ENCODE measurements at regions not wholly inside any gene's neighbourhood (a gene's known extent, or its start where the extent isn't known, plus 50 kb on each side); places are given as distances from the start of the nearest gene placed in this dataset.

DNA sequence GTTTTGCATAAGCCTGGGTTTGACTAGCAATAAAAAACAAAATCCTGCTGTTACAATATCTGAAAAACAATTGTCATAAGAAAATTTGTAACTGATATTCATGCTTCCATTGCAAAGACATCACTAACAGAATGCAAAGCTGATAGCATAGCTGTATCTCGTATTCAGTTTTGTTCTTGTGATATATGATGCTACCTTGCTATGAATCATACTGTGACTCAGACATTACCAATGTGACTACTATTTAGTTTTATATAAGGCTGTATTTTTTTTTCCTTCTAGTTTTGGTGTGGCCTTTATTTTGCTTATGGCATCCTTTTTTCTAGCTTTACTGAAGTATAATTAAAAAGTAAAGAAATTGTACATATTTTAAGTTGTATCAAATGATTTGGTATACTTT, 1381.8 kb downstream of the MRPL39 start:
- TF ChIP-seq POLR2AphosphoS5 (IDR thresholded peaks at IDR 0.05): no peak
- TF ChIP-seq, protein P1, sequence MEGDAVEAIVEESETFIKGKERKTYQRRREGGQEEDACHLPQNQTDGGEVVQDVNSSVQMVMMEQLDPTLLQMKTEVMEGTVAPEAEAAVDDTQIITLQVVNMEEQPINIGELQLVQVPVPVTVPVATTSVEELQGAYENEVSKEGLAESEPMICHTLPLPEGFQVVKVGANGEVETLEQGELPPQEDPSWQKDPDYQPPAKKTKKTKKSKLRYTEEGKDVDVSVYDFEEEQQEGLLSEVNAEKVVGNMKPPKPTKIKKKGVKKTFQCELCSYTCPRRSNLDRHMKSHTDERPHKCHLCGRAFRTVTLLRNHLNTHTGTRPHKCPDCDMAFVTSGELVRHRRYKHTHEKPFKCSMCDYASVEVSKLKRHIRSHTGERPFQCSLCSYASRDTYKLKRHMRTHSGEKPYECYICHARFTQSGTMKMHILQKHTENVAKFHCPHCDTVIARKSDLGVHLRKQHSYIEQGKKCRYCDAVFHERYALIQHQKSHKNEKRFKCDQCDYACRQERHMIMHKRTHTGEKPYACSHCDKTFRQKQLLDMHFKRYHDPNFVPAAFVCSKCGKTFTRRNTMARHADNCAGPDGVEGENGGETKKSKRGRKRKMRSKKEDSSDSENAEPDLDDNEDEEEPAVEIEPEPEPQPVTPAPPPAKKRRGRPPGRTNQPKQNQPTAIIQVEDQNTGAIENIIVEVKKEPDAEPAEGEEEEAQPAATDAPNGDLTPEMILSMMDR (IDR thresholded peaks at IDR 0.05): no peak
- no peak for TF ChIP-seq POLR2A (IDR thresholded peaks at IDR 0.05)
